ENCODE measurements at regions not wholly inside any gene's neighbourhood (a gene's known extent, or its start where the extent isn't known, plus 50 kb on each side); places are given as distances from the start of the nearest gene placed in this dataset.

GRCh38 chr12:11446372-11446771, 51.0 kb upstream of the PRB2 start:
- no peak for DNase-seq (ENCODE audit: unreplicated experiment)
- H3K4me3 Mint-ChIP-seq (ENCODE audit: unreplicated experiment), result no peak overlapping the region
- no peaks in the 10 kb centered on the region for H3K9me3 Mint-ChIP-seq (ENCODE audit: unreplicated experiment)
- no peaks in the 10 kb centered on the region for H3K36me3 Mint-ChIP-seq (ENCODE audit: insufficient read depth, unreplicated experiment)
- H3K4me1 Mint-ChIP-seq (ENCODE audit: insufficient read depth, unreplicated experiment), result no peaks in the 10 kb centered on the region
- no peak overlapping the region for H3K27ac Mint-ChIP-seq (ENCODE audit: low read depth, unreplicated experiment)
- intact Hi-C loops (cut with micrococcal nuclease), result no loop called here
- TF ChIP-seq CTCF (IDR thresholded peaks at IDR 0.05; ENCODE audit: unreplicated experiment), result no peak
- ChIA-PET CTCF (interaction anchor here (0.7 kb wide), 2 partner anchors 230 to 641 kb away, joined by 3 to 5 read pairs; no protein-coding TSS in a partner anchor), POLR2A (no interaction called here)
- BruUV-seq (replicated peaks), result no TSS peak
- H3K27me3 Mint-ChIP-seq (ENCODE audit: insufficient read depth, unreplicated experiment), result peaks cover 32% of the 10 kb centered on the region

- ChIA-PET CTCF (no interaction called here), POLR2A (no interaction called here)
- TF ChIP-seq CTCF (IDR thresholded peaks at IDR 0.05; ENCODE audit: unreplicated experiment), result no peak
- H3K27me3 Mint-ChIP-seq (ENCODE audit: insufficient read depth, unreplicated experiment), result peaks cover 21% of the 10 kb centered on the region
- no peak overlapping the region for H3K4me3 Mint-ChIP-seq (ENCODE audit: unreplicated experiment)
- no TSS peak for BruUV-seq (replicated peaks)
- DNase-seq (ENCODE audit: unreplicated experiment), result no peak
- H3K27ac Mint-ChIP-seq (ENCODE audit: low read depth, unreplicated experiment), result no peak overlapping the region
- H3K9me3 Mint-ChIP-seq (ENCODE audit: unreplicated experiment), result no peaks in the 10 kb centered on the region
- intact Hi-C loops (cut with micrococcal nuclease), result no loop called here
- H3K4me1 Mint-ChIP-seq (ENCODE audit: insufficient read depth, unreplicated experiment), result peaks cover 12% of the 10 kb centered on the region
- no peaks in the 10 kb centered on the region for H3K36me3 Mint-ChIP-seq (ENCODE audit: insufficient read depth, unreplicated experiment)
Measured at GRCh38 chr12:11457996-11458645, 62.8 kb upstream of the PRB2 start.

GRCh38 chr12:11460343-11461023, 65.1 kb upstream of the PRB2 start:
- no peaks in the 10 kb centered on the region for H3K27me3 Mint-ChIP-seq (ENCODE audit: insufficient read depth, unreplicated experiment)
- no peak for TF ChIP-seq CTCF (IDR thresholded peaks at IDR 0.05; ENCODE audit: unreplicated experiment)
- no peak overlapping the region for H3K4me3 Mint-ChIP-seq (ENCODE audit: unreplicated experiment)
- peak; percentile 6 for DNase-seq (ENCODE audit: unreplicated experiment)
- no peaks in the 10 kb centered on the region for H3K36me3 Mint-ChIP-seq (ENCODE audit: insufficient read depth, unreplicated experiment)
- CTCF ChIA-PET, result interaction anchor here (0.8 to 1.8 kb wide), 2 partner anchors 231 to 232 kb away, joined by 3 to 10 read pairs; no protein-coding TSS in a partner anchor
- H3K4me1 Mint-ChIP-seq (ENCODE audit: insufficient read depth, unreplicated experiment), result peaks cover 12% of the 10 kb centered on the region
- no peaks in the 10 kb centered on the region for H3K9me3 Mint-ChIP-seq (ENCODE audit: unreplicated experiment)
- H3K27ac Mint-ChIP-seq (ENCODE audit: low read depth, unreplicated experiment), result no peak overlapping the region
- POLR2A ChIA-PET, result no interaction called here
- intact Hi-C loops (cut with micrococcal nuclease), result no loop called here
- BruUV-seq (replicated peaks), result no TSS peak

GRCh38 chr12:11461433-11461832, 66.1 kb upstream of the PRB2 start:
- Mint-ChIP-seq H3K27ac (ENCODE audit: low read depth, unreplicated experiment) (no peak overlapping the region), H3K27me3 (ENCODE audit: insufficient read depth, unreplicated experiment) (peaks cover 8% of the 10 kb centered on the region), H3K9me3 (ENCODE audit: unreplicated experiment) (no peaks in the 10 kb centered on the region), H3K4me3 (ENCODE audit: unreplicated experiment) (no peak overlapping the region), H3K4me1 (ENCODE audit: insufficient read depth, unreplicated experiment) (peaks cover 12% of the 10 kb centered on the region), H3K36me3 (ENCODE audit: insufficient read depth, unreplicated experiment) (no peaks in the 10 kb centered on the region)
- no TSS peak for BruUV-seq (replicated peaks)
- TF ChIP-seq CTCF (IDR thresholded peaks at IDR 0.05; ENCODE audit: unreplicated experiment), result no peak
- DNase-seq (ENCODE audit: unreplicated experiment), result no peak
- ChIA-PET POLR2A (no interaction called here), CTCF (interaction anchor here (0.8 to 1.8 kb wide), 2 partner anchors 232 to 233 kb away, joined by 3 to 10 read pairs; no protein-coding TSS in a partner anchor)
- intact Hi-C loops (cut with micrococcal nuclease), result no loop called here
